Fibroblast of skin of left quadriceps (primary cell): ENCODE measurements at regions not wholly inside any gene's neighbourhood (a gene's known extent, or its start where the extent isn't known, plus 50 kb on each side); places are given as distances from the start of the nearest gene placed in this dataset.
"Not testable (repeated sequence)": the region's sequence is repeated elsewhere in the genome, so short reads cannot be mapped to it uniquely, and the experiment has no call there.

ENCODE experiments used
- DNase-seq, 2 experiments: peaks; one replicate each; pipeline ENCODE4 v3.0.0-alpha.2; 2013; ENCODE audit warnings: low read depth in 2 of 2

GRCh38 chr1:200282497-200283122 is 127.2 kb downstream of the ZNF281 start:
- DNase-seq, result no peak

GRCh38 chr1:200281201-200281835 is 128.5 kb downstream of the ZNF281 start:
- no peak for DNase-seq

- DNase-seq, result no peak
Measured at GRCh38 chr1:200279810-200280411, 129.9 kb downstream of the ZNF281 start.

- no peak for DNase-seq
Measured at GRCh38 chr1:200275816-200276453, 133.9 kb downstream of the ZNF281 start.

GRCh38 chr1:200275415-200275814 is 134.4 kb downstream of the ZNF281 start:
- no peak for DNase-seq

GRCh38 chr1:200274116-200274515 is 135.7 kb downstream of the ZNF281 start:
- DNase-seq, result no peak

GRCh38 chr1:200272481-200273068 is 137.3 kb downstream of the ZNF281 start:
- no peak for DNase-seq

GRCh38 chr1:200269256-200269655 is 140.6 kb downstream of the ZNF281 start:
- no peak for DNase-seq

GRCh38 chr1:200267937-200268336 is 141.9 kb downstream of the ZNF281 start:
- no peak for DNase-seq

- DNase-seq, result no peak
Measured at GRCh38 chr1:200267458-200267857, 142.4 kb downstream of the ZNF281 start.

GRCh38 chr1:200266871-200267270 is 143.0 kb downstream of the ZNF281 start:
- no peak for DNase-seq

GRCh38 chr1:200265881-200266280 is 144.0 kb downstream of the ZNF281 start:
- no peak for DNase-seq

- DNase-seq, result no peak
Measured at GRCh38 chr1:200265104-200265503, 144.7 kb downstream of the ZNF281 start.

- DNase-seq, result no peak
Measured at GRCh38 chr1:200263203-200263602, 146.6 kb downstream of the ZNF281 start.

GRCh38 chr1:200262326-200262965 is 147.4 kb downstream of the ZNF281 start:
- DNase-seq, result no peak

GRCh38 chr1:200260597-200261335 is 149.1 kb downstream of the ZNF281 start:
- DNase-seq, result peak; percentile 59 to 62

- DNase-seq, result no peak
Measured at GRCh38 chr1:200258447-200259375, 151.1 kb downstream of the ZNF281 start.

GRCh38 chr1:200257235-200257634 is 152.6 kb downstream of the ZNF281 start:
- DNase-seq, result no peak

- DNase-seq, result not testable (repeated sequence)
Measured at GRCh38 chr1:200254602-200255001, 155.2 kb downstream of the ZNF281 start.
